ENCODE measurements at regions not wholly inside any gene's neighbourhood (a gene's known extent, or its start where the extent isn't known, plus 50 kb on each side); places are given as distances from the start of the nearest gene placed in this dataset.
A peak's percentile ranks its signal among the peaks of the same experiment; 100 is the strongest.

DNA sequence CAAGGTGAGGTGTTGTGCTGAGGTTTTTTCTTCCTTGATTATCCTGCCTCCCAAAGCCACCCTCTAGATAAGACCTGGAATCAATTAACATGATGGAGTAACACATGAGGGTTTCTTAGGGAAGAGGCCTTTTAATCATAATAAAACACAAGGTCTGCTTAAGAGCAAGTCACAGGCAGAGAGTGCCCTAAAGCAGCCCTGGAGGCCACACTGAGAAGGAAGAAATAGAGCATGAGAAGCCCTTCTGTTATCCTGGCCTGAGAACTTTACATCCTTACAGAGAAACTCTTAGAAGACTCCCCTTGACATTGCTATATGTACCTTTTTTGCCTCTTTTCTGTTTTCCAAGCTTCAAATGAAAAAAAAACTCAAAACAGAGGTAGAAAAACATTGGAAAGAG is 132.3 kb downstream of the CEP57L1 start:
- Histone ChIP-seq H3K36me3 (ENCODE audit: control insufficient read depth, insufficient read depth, low read length) (no peaks in the 10 kb centered on the region), H3K4me1 (ENCODE audit: control insufficient read depth, insufficient read depth, low read length) (no peaks in the 10 kb centered on the region), H3K27ac (ENCODE audit: low read length) (no peak overlapping the region), H3K27me3 (ENCODE audit: control insufficient read depth, insufficient read depth, low read length) (peaks cover 3% of the 10 kb centered on the region; the same call in 1 of the 2 replicates), H3K9me3 (ENCODE audit: control insufficient read depth, insufficient read depth, low read depth, low read length) (no peaks in the 10 kb centered on the region), H3K4me3 (ENCODE audit: low read depth in 2 of 2, low read length in 2 of 2) (no peak overlapping the region)
- ChIA-PET CTCF (no interaction called here), POLR2A (interaction anchor here (0.7 kb wide), 1 partner anchor 282 kb away, joined by 3 read pairs; no protein-coding TSS in a partner anchor)
- TF ChIP-seq, protein P1, sequence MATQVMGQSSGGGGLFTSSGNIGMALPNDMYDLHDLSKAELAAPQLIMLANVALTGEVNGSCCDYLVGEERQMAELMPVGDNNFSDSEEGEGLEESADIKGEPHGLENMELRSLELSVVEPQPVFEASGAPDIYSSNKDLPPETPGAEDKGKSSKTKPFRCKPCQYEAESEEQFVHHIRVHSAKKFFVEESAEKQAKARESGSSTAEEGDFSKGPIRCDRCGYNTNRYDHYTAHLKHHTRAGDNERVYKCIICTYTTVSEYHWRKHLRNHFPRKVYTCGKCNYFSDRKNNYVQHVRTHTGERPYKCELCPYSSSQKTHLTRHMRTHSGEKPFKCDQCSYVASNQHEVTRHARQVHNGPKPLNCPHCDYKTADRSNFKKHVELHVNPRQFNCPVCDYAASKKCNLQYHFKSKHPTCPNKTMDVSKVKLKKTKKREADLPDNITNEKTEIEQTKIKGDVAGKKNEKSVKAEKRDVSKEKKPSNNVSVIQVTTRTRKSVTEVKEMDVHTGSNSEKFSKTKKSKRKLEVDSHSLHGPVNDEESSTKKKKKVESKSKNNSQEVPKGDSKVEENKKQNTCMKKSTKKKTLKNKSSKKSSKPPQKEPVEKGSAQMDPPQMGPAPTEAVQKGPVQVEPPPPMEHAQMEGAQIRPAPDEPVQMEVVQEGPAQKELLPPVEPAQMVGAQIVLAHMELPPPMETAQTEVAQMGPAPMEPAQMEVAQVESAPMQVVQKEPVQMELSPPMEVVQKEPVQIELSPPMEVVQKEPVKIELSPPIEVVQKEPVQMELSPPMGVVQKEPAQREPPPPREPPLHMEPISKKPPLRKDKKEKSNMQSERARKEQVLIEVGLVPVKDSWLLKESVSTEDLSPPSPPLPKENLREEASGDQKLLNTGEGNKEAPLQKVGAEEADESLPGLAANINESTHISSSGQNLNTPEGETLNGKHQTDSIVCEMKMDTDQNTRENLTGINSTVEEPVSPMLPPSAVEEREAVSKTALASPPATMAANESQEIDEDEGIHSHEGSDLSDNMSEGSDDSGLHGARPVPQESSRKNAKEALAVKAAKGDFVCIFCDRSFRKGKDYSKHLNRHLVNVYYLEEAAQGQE (IDR thresholded peaks at IDR 0.05; ENCODE audit: insufficient read depth in 1 of 2, low read depth in 2 of 2, low read length in 1 of 2), result no peak
- TF ChIP-seq POLR2AphosphoS5 (IDR thresholded peaks at IDR 0.05; ENCODE audit: low read depth, low read length) (no peak), TCF7L2 (IDR thresholded peaks at IDR 0.05; ENCODE audit: low read depth, low read length) (no peak), SIN3A (IDR thresholded peaks at IDR 0.05; ENCODE audit: borderline replicate concordance, insufficient read depth, low read depth, low read length) (no peak)
- TF ChIP-seq, protein P2, sequence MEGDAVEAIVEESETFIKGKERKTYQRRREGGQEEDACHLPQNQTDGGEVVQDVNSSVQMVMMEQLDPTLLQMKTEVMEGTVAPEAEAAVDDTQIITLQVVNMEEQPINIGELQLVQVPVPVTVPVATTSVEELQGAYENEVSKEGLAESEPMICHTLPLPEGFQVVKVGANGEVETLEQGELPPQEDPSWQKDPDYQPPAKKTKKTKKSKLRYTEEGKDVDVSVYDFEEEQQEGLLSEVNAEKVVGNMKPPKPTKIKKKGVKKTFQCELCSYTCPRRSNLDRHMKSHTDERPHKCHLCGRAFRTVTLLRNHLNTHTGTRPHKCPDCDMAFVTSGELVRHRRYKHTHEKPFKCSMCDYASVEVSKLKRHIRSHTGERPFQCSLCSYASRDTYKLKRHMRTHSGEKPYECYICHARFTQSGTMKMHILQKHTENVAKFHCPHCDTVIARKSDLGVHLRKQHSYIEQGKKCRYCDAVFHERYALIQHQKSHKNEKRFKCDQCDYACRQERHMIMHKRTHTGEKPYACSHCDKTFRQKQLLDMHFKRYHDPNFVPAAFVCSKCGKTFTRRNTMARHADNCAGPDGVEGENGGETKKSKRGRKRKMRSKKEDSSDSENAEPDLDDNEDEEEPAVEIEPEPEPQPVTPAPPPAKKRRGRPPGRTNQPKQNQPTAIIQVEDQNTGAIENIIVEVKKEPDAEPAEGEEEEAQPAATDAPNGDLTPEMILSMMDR (IDR thresholded peaks at IDR 0.05), result no peak
- in situ Hi-C loops (cut with HindIII; ENCODE audit: low pct_unique_long_range_greater_than_20kb, low sequenced_read_pairs) (no loop called here), intact Hi-C loops (cut with micrococcal nuclease; ENCODE audit: unreplicated experiment) (no loop called here)
- no TSS peak for BruUV-seq (replicated peaks)
- ATAC-seq (0 out of 2 replicates have a peak, but pooled peaks have one; percentile 49), DNase-seq (ENCODE audit: low read depth, low spot score) (no peak)

DNA sequence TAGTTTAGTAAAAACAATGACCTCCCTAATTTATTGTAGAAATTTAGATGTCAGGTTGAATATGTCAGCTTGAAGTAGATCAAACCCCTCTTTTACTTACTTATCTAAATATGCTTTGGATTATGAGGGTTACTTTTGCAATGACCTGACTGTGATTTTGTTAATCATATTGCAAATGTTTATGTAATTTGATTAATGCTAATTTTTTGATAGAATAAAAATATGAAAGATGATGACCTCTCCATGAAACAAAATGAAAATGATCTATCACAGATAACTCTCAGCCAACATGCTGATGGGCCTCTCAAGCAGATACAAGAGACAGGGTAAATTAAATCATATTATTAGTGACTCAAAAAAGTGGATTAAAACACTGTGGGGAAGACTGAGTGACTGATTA is 131.0 kb downstream of the CEP57L1 start:
- Histone ChIP-seq H3K4me3 (ENCODE audit: low read depth in 2 of 2, low read length in 2 of 2) (no peak overlapping the region), H3K9me3 (ENCODE audit: control insufficient read depth, insufficient read depth, low read depth, low read length) (no peaks in the 10 kb centered on the region), H3K36me3 (ENCODE audit: control insufficient read depth, insufficient read depth, low read length) (no peaks in the 10 kb centered on the region), H3K27me3 (ENCODE audit: control insufficient read depth, insufficient read depth, low read length) (peaks cover 3% of the 10 kb centered on the region; the same call in 1 of the 2 replicates), H3K4me1 (ENCODE audit: control insufficient read depth, insufficient read depth, low read length) (no peaks in the 10 kb centered on the region), H3K27ac (ENCODE audit: low read length) (no peak overlapping the region)
- TF ChIP-seq, protein P1 (IDR thresholded peaks at IDR 0.05; ENCODE audit: insufficient read depth in 1 of 2, low read depth in 2 of 2, low read length in 1 of 2), result no peak
- TF ChIP-seq POLR2AphosphoS5 (IDR thresholded peaks at IDR 0.05; ENCODE audit: low read depth, low read length) (no peak), TCF7L2 (IDR thresholded peaks at IDR 0.05; ENCODE audit: low read depth, low read length) (no peak), SIN3A (IDR thresholded peaks at IDR 0.05; ENCODE audit: borderline replicate concordance, insufficient read depth, low read depth, low read length) (no peak)
- TF ChIP-seq, protein P2 (IDR thresholded peaks at IDR 0.05), result no peak
- ChIA-PET CTCF (no interaction called here), POLR2A (no interaction called here)
- intact Hi-C loops (cut with micrococcal nuclease; ENCODE audit: unreplicated experiment) (no loop called here), in situ Hi-C loops (cut with HindIII; ENCODE audit: low pct_unique_long_range_greater_than_20kb, low sequenced_read_pairs) (no loop called here)
- ATAC-seq, result no peak
- no peak for DNase-seq (ENCODE audit: low read depth, low spot score)
- BruUV-seq (replicated peaks), result no TSS peak
